IPS-15b (cell line): ENCODE measurements at regions not wholly inside any gene's neighbourhood (a gene's known extent, or its start where the extent isn't known, plus 50 kb on each side); places are given as distances from the start of the nearest gene placed in this dataset.

Source experiments
- H3K27me3 ChIP-seq: one replicate; pipeline ENCODE4 v1.6.1; 2013; ENCODE audit warnings: low read length; ENCODE audit not compliant: control insufficient read depth, insufficient read depth
- H3K36me3 ChIP-seq: one replicate; pipeline ENCODE4 v1.6.1; 2013; ENCODE audit warnings: low read length; ENCODE audit not compliant: control insufficient read depth, insufficient read depth
- H3K4me1 ChIP-seq: one replicate; pipeline ENCODE4 v1.6.1; 2013; ENCODE audit warnings: mild to moderate bottlenecking, low read length; ENCODE audit not compliant: control insufficient read depth, insufficient read depth
- H3K4me3 ChIP-seq: one replicate; pipeline ENCODE4 v1.5.1; 2013; ENCODE audit warnings: low read depth, low read length
- H3K9ac ChIP-seq: one replicate; pipeline ENCODE4 v1.6.1; 2013; ENCODE audit warnings: low read depth, mild to moderate bottlenecking, low read length
- H3K9me3 ChIP-seq: one replicate; pipeline ENCODE4 v1.6.1; 2013; ENCODE audit warnings: mild to moderate bottlenecking, low read length; ENCODE audit not compliant: control insufficient read depth, insufficient read depth

DNA sequence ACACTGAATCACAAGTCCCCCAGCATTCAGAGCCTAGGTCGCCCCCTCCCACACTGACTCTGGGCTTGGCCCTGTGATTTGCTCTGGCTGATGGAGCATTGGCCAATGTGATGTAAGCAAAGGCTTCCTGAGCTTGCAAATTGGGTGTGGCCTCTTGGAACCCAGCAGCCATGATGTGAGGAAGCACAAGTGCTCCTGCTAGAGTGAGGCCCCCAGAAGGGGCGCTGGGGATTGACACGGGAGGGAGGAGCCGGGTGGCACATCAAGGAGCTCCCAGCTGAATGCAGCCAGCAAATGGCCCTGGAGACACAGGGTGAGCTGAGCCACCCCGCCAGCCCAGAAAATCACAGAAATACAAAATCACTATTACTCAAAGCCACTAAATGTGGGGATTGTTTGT lies 308.5 kb downstream of the C16orf95 start:
- H3K36me3 ChIP-seq = no peaks in the 10 kb centered on the region
- no peaks in the 10 kb centered on the region for H3K4me1 ChIP-seq
- H3K9me3 ChIP-seq = no peaks in the 10 kb centered on the region
- H3K4me3 ChIP-seq = no peak overlapping the region
- H3K27me3 ChIP-seq = no peaks in the 10 kb centered on the region
- no peak overlapping the region for H3K9ac ChIP-seq

DNA sequence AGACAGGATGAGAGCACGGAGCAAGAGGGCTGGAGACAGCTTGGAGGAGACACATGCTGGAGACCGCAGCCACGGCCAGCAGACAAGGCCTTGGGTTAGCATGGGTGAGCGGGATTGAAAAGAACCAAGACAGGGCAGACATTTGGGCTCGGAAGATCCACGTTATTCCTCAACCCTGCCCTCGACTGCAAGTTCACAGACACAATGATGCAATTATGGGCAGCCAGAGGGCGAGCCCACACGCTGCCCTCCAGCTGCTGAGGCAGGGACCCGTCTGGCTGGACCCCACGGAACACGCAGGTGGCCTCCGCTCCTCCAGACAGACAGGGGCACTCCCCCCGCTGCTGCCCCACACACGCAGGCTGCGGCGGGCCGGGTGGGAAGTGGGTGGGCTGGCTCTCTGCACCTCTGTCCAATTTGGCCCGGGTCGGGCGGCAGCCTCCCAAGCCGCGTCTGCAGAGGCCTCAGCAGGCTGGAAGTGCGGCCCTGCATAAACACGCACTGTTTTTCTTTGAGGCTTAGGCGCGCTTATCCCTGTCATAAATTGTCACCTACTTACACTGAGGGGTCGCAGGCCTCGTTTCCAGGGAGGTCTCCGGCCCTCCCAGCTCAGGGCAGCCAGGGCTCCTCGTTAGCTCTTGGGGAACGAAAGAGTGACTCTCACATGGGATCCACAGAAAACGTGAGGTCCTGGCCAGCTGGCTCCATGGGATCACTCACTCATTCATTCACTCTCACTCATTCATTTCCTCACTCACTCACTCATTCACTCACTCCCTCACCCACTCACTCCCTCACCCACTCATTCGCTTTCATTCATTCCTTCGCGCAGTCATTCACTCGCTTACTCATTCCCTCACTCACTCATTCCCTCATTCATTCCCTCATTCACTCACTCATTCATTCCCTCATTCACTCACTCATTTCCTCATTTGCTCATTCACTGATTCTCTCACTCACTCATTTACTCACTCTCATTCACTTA lies 303.9 kb downstream of the C16orf95 start:
- H3K9ac ChIP-seq = no peak overlapping the region
- H3K27me3 ChIP-seq = no peaks in the 10 kb centered on the region
- H3K4me3 ChIP-seq = no peak overlapping the region
- H3K9me3 ChIP-seq = no peaks in the 10 kb centered on the region
- no peaks in the 10 kb centered on the region for H3K4me1 ChIP-seq
- H3K36me3 ChIP-seq = no peaks in the 10 kb centered on the region

DNA sequence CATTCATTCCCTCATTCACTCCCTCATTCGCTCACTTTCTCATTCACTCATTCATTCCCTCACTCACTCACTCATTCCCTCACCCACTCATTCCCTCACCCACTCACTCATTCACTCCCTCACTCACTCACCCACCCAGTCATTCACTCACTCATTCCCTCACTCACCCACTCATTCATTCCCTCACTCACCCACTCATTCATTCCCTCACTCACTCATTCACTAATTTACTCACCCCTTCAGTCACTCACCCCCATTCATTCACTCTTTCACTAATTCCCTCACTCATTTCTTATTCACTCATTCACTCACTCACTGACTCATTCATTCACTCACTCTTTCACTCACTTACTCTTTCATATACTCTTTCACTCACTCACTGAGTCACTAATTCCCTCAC lies 303.1 kb downstream of the C16orf95 start:
- H3K4me1 ChIP-seq = no peaks in the 10 kb centered on the region
- no peak overlapping the region for H3K9ac ChIP-seq
- no peaks in the 10 kb centered on the region for H3K27me3 ChIP-seq
- H3K4me3 ChIP-seq = no peak overlapping the region
- H3K36me3 ChIP-seq = no peaks in the 10 kb centered on the region
- no peaks in the 10 kb centered on the region for H3K9me3 ChIP-seq

DNA sequence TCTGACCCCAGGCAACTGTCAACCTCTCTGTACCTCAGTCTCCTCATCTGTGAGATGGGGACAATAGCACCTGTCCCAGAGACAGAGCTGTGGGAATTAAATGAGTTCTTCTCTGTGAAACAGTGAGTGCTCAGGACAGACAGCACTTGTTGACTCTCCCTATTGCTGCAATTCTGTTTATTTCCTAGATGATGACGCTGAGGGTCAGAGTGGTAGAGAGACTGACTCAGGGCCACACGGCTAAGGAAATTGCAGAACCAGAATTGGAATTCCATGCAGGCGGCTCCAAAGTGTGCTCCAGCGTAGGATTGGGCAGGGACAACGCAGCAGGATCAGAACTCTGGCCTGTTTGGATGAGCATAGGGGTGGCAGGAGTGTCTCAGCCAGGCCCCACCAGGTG lies 302.2 kb downstream of the C16orf95 start:
- no peaks in the 10 kb centered on the region for H3K4me1 ChIP-seq
- H3K9ac ChIP-seq = no peak overlapping the region
- H3K9me3 ChIP-seq = no peaks in the 10 kb centered on the region
- H3K36me3 ChIP-seq = no peaks in the 10 kb centered on the region
- H3K27me3 ChIP-seq = no peaks in the 10 kb centered on the region
- no peak overlapping the region for H3K4me3 ChIP-seq

DNA sequence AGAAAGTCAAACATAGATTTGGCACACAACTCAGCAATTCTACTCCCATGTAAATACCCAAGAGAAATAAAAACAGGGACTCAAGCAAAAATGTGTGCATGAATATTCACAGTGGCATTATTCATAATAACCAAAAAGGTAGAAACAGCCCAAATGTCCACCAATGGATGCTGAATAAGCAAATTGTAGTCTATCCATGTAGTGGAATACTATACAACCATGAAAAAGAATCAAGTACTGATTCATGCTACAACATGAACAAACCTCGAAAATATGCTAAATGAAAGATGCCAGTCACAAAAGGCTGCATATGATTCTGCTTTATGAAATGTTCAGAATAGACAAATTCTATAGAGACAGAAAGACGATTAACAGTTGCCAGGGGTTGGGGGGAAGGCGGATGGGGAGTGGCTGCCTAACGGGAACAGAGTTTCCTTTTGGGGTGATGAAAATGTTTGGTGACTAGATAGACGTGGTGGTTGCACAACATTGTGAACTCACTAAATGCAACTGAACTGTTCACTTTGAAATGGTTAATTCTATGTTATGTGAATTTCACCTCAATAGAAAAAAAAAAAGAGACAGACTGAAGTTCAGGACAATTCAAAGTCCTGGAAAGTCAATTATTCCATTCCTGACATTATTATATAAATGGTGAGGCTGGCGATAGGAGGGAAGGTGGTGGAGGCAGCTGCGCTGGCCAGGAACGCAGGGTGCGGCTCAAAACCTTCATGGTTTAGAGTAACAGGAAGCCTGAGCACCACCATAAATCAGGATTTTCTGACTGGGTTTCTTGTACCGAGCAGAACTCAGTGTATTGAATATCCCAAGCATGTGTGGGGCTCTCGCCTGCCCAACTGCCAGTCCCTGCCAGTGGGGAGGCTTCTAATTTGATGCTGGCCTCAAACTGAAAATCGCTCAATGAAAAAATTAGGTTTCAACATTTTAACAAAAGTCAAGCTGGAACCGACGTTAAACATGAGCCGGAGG lies 300.9 kb downstream of the C16orf95 start:
- Histone ChIP-seq H3K36me3 (no peaks in the 10 kb centered on the region), H3K9ac (no peak overlapping the region), H3K9me3 (no peaks in the 10 kb centered on the region), H3K4me3 (no peak overlapping the region), H3K27me3 (no peaks in the 10 kb centered on the region), H3K4me1 (no peaks in the 10 kb centered on the region)

DNA sequence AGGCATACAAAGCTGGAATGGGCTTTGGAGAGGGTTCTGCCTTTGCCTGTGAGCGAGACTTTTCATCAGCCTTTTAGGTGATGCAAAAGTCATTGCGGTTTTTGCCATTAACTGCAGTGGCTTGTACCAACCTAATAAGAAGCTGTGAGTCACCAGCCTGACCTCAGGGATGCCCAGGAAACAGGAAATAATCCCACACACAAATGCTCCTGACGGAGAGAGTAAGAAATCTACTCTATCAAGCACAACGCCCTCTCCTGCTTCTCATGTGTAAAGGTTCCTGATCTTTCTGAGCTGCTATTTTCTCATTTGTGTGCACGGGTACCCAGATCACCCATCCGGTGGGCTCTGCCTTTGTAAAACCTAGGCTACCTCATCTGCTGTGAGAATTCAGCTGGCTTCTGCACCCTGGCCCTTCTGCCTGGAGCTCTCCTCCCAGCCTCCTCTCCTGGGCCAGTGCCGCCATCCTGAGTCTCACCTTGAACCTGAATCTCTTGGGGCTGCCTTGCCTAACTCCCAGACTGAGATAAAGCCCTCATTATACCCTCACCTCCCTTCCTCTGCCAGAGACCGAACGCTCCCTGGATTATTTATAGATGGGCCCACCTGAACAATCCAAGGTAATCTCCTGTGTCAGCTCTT lies 299.7 kb downstream of the C16orf95 start:
- Histone ChIP-seq H3K36me3 (no peaks in the 10 kb centered on the region), H3K27me3 (no peaks in the 10 kb centered on the region), H3K4me3 (no peak overlapping the region), H3K9me3 (no peaks in the 10 kb centered on the region), H3K4me1 (no peaks in the 10 kb centered on the region), H3K9ac (no peak overlapping the region)

DNA sequence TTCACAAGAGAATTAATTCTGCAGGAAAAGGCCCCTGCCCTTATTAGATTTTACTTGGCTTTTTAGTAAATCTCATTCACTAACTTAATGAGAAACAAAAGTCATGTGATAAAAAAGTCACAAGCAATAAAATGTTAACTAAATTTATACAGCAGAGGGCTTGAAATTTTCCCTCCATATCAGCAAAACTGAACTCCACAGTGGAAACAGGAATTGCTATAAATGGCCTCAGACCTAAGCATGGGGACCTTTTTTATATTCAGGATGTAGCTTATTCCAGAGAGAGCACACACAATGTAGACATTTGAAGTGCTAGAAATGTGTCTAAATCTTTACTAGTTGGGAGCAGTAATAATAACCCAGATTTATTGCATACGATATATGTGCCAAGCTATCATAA lies 291.5 kb downstream of the C16orf95 start:
- H3K4me1 ChIP-seq = no peaks in the 10 kb centered on the region
- H3K36me3 ChIP-seq = no peaks in the 10 kb centered on the region
- no peaks in the 10 kb centered on the region for H3K9me3 ChIP-seq
- H3K4me3 ChIP-seq = no peak overlapping the region
- H3K27me3 ChIP-seq = no peaks in the 10 kb centered on the region
- no peak overlapping the region for H3K9ac ChIP-seq

DNA sequence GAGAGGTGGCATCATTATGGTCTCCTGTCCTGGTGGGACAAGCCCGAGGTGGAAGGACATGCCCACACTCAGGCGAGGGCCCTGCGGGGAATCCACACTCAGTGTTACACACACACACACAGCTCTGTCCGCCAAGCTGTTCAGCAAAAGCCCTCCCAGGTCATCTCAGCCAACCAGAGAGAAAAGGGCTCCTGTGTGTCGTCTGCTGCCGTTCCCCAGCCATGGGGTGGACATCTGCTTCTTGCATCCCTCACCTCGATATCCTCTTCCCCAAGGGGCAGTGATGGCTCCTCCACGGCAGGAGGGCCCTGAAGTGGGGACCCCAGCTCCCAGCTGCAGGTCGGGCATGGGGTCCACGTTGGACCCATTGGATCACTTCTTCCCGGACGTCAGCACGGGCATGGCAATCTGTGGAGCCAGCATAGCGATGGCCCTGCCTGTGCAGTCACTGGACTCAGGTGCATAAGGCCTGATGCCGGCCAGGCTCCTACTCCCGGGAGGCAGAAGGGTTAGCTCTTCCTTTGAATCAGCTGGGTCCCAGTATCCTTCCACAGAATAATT lies 290.1 kb downstream of the C16orf95 start:
- Histone ChIP-seq H3K36me3 (no peaks in the 10 kb centered on the region), H3K4me1 (no peaks in the 10 kb centered on the region), H3K9me3 (no peaks in the 10 kb centered on the region), H3K4me3 (no peak overlapping the region), H3K9ac (no peak overlapping the region), H3K27me3 (no peaks in the 10 kb centered on the region)

DNA sequence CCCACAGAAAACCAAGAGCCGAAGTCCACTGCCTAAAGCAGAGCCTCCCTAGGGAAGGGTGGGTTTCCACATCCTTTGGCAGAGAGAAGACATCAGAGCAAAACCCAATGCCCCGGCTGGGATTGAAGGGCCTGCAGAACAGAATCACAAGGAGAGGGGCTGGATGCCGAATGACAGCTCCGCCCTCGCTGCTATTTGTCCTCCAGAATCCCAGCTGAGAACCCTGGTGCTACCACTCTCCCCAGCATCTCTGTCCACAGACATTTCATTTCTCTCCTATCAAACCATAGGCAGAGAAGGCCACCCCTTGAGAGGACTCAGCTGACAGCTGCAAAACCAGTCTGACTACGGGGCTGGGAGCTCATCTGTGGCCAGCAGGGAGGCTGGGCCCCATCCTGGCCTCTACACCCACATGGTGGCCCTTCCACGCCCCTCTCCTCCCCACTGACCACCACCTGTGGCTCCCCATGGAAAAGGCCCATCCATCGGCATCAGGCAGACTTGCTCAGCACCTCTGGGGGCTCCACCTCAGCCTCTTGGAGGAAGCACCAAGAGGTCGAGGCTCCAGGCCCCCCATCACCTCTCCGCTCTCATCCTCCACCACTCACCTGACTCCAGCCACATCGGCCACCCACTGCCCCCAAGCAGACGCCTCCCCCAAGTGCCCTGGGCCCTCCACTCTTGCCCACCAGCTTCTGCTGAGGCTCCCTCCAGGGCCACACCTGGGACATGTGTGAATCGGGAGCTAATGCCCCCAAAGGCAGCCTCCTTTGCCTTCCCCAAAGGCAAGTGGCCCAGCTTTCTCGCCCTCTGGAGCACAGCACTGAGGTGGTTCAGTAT lies 288.5 kb downstream of the C16orf95 start:
- Histone ChIP-seq H3K4me1 (no peaks in the 10 kb centered on the region), H3K9me3 (no peaks in the 10 kb centered on the region), H3K9ac (no peak overlapping the region), H3K4me3 (no peak overlapping the region), H3K36me3 (no peaks in the 10 kb centered on the region), H3K27me3 (no peaks in the 10 kb centered on the region)

DNA sequence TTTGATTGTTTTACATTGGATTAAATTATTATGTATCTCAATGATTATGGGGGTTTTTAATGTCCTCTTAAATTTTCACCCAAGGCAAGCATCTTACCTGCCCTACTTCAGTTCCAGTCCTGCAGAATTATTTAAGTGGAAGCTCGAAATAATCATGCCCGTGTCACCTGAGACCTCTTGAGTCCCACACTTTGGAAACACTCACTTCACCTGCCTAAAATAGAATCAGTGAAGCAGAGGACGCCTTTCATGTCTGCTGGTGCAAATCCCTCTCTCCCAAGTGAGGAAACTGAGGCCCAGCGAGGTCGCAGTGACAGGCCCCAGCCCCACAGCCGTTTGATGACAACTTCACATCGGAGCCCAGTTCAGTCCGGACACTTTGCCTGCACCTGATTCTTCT lies 284.6 kb downstream of the C16orf95 start:
- no peaks in the 10 kb centered on the region for H3K27me3 ChIP-seq
- no peak overlapping the region for H3K4me3 ChIP-seq
- no peaks in the 10 kb centered on the region for H3K9me3 ChIP-seq
- H3K9ac ChIP-seq = no peak overlapping the region
- H3K4me1 ChIP-seq = no peaks in the 10 kb centered on the region
- H3K36me3 ChIP-seq = no peaks in the 10 kb centered on the region
